WTC11 (cell line): ENCODE measurements at regions not wholly inside any gene's neighbourhood (a gene's known extent, or its start where the extent isn't known, plus 50 kb on each side); places are given as distances from the start of the nearest gene placed in this dataset.

Experiments
- NR1H2 ChIP-seq: sonication (generic); formaldehyde crosslinking; IDR thresholded peaks from 2 replicates; pipeline ENCODE4 v1.9.0; 2021; ENCODE audit warnings: mild to moderate bottlenecking, moderate library complexity, missing genetic modification reagents
- OVOL2 ChIP-seq: fragments of 250-450 bp; sonication (Bioruptor Pico); IDR thresholded peaks from 2 replicates; pipeline ENCODE4 v1.9.0; 2021; ENCODE audit warnings: mild to moderate bottlenecking, borderline replicate concordance
- ZNF138 ChIP-seq: sonication (generic); formaldehyde crosslinking; conservative IDR thresholded peaks from 2 replicates; pipeline ENCODE4 v1.8.1; 2022; ENCODE audit warnings: mild to moderate bottlenecking, moderate library complexity, missing genetic modification reagents
- TF ChIP-seq, protein P1 (sequence below): sonication (generic); formaldehyde crosslinking; IDR thresholded peaks from 2 replicates; pipeline ENCODE4 v1.8.0; 2022; ENCODE audit warnings: mild to moderate bottlenecking, missing genetic modification reagents
- TF ChIP-seq, protein P2 (sequence below): fragments of 200-600 bp; IDR thresholded peaks from 2 replicates; pipeline ENCODE4 v1.8.0; 2022; ENCODE audit warnings: antibody characterized with exemption
- TF ChIP-seq, protein P3 (sequence below): sonication (generic); formaldehyde crosslinking; IDR thresholded peaks from 2 replicates; pipeline ENCODE4 v1.8.1; 2023; ENCODE audit warnings: mild to moderate bottlenecking, missing genetic modification reagents, moderate library complexity
- TF ChIP-seq, protein P4 (sequence below): sonication (generic); formaldehyde crosslinking; IDR thresholded peaks from 2 replicates; pipeline ENCODE4 v1.8.0; 2022; ENCODE audit warnings: mild to moderate bottlenecking, missing genetic modification reagents
- TF ChIP-seq, protein P5 (sequence below): sonication (generic); formaldehyde crosslinking; conservative IDR thresholded peaks from 2 replicates; pipeline ENCODE4 v1.8.1; 2022; ENCODE audit warnings: mild to moderate bottlenecking, missing genetic modification reagents

DNA sequence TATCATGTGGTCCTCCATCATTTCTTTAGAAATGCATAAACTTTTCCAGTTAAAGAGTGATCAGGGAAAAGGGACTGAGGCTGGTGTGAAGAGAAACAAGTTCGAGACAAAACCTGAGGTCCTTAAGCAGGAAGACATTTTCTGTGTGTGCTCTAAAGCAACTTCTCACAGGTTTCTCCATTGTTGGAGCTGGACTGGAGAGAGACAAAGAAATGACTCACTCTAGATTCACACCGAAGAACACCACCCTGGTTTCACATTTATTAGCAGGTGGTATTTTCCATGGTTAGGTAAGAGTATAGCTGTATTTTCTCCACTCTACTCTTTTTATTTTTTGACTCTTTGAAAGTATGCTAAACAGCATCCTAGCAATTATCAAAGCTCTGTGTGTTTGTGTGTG lies 736.4 kb downstream of the KCNA4 start:
- TF ChIP-seq NR1H2 (CRISPR knock-in tag) (no peak), OVOL2 (CRISPR knock-in tag) (no peak), ZNF138 (no peak)
- TF ChIP-seq, protein P1, sequence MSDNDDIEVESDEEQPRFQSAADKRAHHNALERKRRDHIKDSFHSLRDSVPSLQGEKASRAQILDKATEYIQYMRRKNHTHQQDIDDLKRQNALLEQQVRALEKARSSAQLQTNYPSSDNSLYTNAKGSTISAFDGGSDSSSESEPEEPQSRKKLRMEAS = no peak
- TF ChIP-seq, protein P2, sequence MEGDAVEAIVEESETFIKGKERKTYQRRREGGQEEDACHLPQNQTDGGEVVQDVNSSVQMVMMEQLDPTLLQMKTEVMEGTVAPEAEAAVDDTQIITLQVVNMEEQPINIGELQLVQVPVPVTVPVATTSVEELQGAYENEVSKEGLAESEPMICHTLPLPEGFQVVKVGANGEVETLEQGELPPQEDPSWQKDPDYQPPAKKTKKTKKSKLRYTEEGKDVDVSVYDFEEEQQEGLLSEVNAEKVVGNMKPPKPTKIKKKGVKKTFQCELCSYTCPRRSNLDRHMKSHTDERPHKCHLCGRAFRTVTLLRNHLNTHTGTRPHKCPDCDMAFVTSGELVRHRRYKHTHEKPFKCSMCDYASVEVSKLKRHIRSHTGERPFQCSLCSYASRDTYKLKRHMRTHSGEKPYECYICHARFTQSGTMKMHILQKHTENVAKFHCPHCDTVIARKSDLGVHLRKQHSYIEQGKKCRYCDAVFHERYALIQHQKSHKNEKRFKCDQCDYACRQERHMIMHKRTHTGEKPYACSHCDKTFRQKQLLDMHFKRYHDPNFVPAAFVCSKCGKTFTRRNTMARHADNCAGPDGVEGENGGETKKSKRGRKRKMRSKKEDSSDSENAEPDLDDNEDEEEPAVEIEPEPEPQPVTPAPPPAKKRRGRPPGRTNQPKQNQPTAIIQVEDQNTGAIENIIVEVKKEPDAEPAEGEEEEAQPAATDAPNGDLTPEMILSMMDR = no peak
- TF ChIP-seq, protein P3, sequence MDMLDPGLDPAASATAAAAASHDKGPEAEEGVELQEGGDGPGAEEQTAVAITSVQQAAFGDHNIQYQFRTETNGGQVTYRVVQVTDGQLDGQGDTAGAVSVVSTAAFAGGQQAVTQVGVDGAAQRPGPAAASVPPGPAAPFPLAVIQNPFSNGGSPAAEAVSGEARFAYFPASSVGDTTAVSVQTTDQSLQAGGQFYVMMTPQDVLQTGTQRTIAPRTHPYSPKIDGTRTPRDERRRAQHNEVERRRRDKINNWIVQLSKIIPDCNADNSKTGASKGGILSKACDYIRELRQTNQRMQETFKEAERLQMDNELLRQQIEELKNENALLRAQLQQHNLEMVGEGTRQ (CRISPR knock-in tag) = no peak
- TF ChIP-seq, protein P4, sequence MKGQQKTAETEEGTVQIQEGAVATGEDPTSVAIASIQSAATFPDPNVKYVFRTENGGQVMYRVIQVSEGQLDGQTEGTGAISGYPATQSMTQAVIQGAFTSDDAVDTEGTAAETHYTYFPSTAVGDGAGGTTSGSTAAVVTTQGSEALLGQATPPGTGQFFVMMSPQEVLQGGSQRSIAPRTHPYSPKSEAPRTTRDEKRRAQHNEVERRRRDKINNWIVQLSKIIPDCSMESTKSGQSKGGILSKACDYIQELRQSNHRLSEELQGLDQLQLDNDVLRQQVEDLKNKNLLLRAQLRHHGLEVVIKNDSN (CRISPR knock-in tag) = no peak
- TF ChIP-seq, protein P5, sequence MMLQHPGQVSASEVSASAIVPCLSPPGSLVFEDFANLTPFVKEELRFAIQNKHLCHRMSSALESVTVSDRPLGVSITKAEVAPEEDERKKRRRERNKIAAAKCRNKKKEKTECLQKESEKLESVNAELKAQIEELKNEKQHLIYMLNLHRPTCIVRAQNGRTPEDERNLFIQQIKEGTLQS = no peak
